Hematopoietic multipotent progenitor cell (in vitro differentiated cells): ENCODE measurements at regions not wholly inside any gene's neighbourhood (a gene's known extent, or its start where the extent isn't known, plus 50 kb on each side); places are given as distances from the start of the nearest gene placed in this dataset.
A peak's percentile ranks its signal among the peaks of the same experiment; 100 is the strongest.
"Not testable (repeated sequence)": the region's sequence is repeated elsewhere in the genome, so short reads cannot be mapped to it uniquely, and the experiment has no call there.

Experiments used
- DNase-seq, 3 donors: peaks; one replicate each; pipeline ENCODE4 v3.0.0-alpha.2; 2011 to 2015; ENCODE audit warnings: low read depth in 2 of 3, low spot score in 2 of 3

- DNase-seq = no peak
Measured at GRCh38 chr17:52482271-52482670, 323.8 kb upstream of the CA10 start.

DNA sequence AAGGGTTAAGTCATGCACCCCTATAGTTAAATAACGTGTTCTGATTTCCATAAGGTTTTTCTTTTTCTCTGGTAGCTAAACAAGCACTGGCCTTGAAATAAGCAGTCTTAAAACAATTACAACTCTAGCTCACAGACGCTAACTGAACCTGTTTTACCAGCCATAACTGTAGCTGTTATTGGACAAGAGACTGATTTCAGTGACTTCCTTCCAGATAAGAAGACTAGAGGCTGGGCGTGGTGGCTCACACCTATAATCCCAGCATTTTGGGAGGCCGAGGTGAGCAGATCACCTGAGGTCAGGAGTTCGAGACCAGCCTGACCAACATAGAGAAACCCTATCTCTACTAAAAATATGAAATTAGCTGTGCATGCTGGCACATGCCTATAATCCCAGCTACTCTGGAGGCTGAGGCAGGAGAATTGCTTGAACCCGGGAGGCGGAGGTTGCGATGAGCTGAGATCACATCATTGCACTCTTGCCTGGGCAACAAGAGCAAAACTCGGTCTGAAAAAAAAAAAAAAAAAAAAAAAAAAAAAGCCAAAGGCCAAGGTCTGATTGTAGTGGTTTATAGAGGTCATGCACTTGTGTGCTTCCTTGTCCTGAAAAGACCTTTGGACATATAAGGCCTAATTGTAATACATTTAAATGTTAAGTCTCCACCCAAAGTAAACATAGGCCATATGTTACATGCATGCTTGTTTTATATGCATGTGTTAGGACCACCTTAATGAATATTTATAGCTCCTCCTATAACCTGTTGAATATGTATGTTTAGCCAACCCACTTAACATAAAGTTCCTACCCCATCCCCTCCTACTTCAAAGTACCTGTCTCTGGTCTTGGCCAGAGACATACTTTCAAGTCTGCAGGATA is 319.5 kb upstream of the CA10 start:
- no peak for DNase-seq

GRCh38 chr17:52476638-52477313 is 318.3 kb upstream of the CA10 start:
- DNase-seq = no peak

DNA sequence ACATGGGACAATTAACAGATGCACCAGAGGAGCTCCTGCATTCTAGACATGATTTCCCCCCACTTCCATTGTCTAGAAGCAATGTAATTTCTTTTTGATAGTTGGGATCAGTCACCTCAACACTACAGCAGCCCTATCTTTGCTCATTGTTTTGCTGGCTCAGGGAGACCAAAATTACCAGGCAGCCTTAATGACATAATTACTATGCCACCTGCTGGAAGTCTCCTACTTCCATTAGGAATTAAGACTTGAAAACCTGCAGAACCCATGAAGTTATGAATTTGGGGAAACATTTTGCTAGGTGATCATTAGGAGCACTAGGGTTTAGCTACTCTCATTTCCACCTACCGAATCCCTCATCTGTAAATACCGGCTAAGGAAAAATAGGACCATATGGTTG is 312.0 kb upstream of the CA10 start:
- no peak for DNase-seq

DNA sequence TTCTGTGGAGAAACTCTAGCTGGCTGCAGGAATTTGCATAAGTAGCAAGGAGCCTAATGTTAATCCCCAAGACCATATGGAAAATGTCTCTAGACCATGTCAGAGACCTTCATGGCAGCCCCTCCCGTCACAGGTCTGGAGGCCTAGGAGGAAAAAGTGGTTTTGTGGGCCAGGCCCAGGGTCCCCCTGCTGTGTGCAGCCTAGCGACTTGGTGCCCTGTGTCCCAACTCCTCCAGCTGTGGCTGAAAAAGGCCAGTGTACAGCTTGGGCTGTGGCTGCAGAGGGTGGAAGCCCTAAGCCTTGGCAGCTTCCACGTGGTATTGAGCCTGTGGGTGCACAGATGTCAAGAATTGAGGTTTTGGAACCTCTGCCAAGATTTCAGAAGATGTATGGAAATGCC is 306.9 kb upstream of the CA10 start:
- DNase-seq = no peak

DNA sequence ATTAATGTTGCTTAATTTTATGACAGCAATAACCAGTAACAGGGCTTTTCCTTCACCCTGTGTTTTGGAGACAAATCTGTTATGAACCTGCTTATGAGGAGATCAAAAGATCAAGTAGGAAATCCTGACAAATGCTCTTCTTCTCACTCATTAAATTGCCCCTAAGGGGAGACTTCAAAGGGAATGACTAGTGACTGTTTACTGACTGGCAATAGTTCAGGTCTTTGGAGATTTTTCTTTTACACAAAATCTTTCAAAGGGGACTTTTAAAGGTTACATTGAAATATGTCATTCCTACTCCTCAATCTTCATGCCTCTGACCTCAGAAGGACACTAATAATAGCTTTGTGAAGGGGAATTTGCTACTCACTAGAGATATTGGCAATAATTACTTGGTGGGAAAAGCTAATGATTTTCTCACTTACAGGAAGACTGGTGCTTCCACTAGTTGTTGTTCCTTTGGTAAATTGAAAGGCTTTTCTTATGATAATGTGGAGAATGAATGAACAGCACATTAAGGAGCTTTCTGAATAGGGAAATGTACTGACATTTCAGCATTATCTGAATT is 292.9 kb upstream of the CA10 start:
- DNase-seq = no peak

GRCh38 chr17:52442350-52442749 is 283.8 kb upstream of the CA10 start:
- DNase-seq = no peak

- no peak for DNase-seq
Measured at GRCh38 chr17:52420555-52421078, 262.1 kb upstream of the CA10 start.

GRCh38 chr17:52419229-52419641 is 260.7 kb upstream of the CA10 start:
- DNase-seq = no peak

DNA sequence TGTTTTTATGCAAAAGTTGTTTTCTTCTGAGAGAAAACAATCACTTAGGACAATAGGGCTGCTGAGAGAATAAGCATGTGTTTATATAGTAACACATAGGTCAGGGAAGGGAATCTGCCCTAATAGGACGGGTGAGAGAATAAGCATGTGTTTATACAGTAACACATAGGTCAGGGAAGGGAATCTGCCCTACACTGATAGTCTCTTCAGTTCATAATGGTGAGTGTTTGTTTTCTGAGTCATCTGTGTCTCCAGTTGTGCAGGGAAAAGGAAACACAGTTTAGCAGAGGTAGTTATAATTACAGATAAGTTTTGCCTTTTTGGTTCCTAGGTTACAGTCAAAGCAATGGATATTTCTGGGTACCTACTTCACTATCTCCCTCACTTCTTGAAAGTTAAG is 252.3 kb upstream of the CA10 start:
- no peak for DNase-seq

GRCh38 chr17:52409222-52409621 is 250.7 kb upstream of the CA10 start:
- DNase-seq = not testable (repeated sequence)

DNA sequence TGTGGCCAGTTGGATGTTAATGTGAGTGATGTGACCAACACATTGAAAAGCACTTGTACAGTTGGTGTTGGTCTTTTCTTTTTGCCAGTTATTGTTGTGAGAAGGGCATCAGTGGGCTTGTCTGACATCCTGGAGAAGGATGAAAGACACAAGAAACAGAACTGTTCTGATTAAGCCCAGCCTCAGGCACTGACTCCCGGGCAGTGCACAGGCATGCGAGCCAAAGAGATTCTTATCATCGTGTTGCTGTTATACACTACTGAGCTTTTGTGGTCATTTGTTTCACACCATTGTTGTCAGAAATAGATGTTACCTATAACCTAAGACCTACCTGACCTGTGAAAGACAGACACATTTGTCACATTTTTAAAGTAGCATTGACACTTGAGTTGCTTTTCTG is 236.8 kb upstream of the CA10 start:
- no peak for DNase-seq

DNA sequence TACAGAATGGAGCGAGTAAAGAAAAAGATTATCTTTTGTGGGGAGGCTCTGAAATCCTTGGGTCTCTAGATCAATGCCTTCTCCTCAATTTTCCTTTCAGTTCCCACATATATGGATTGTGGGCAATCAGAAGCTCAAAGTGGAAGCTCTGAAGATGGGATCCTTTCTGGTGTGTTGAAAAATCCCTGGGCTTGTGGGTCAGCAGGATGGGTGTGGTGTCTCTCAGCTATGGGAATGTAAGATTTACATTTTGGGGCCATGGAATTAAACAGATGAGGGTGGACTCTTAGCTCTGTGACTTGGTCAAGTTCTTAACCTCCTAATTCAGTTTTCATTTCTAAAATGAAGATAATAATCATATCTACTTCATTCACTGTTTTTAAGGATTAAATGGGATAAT is 231.9 kb upstream of the CA10 start:
- no peak for DNase-seq

- no peak for DNase-seq
Measured at GRCh38 chr17:52389632-52390031, 231.1 kb upstream of the CA10 start.

- no peak for DNase-seq
Measured at GRCh38 chr17:52388941-52389340, 230.4 kb upstream of the CA10 start.

DNA sequence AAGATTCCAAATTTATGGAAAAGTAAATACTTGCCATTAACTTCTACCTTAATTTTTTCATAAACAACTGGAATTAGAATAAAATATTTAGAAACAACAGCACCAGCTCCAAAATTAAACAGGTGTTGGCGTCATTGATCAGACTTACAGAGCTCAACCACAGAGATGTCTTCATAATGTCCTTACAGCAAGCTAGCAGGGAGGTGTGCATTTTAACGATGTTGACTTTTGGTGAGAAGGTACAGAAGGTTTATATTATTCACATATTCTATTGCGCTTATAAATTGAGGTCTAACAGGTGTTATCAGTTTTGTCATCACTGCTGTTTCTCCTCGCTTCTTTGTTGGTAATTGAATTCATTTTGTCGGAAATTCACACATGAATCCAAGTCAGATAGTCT is 226.2 kb upstream of the CA10 start:
- DNase-seq = no peak

DNA sequence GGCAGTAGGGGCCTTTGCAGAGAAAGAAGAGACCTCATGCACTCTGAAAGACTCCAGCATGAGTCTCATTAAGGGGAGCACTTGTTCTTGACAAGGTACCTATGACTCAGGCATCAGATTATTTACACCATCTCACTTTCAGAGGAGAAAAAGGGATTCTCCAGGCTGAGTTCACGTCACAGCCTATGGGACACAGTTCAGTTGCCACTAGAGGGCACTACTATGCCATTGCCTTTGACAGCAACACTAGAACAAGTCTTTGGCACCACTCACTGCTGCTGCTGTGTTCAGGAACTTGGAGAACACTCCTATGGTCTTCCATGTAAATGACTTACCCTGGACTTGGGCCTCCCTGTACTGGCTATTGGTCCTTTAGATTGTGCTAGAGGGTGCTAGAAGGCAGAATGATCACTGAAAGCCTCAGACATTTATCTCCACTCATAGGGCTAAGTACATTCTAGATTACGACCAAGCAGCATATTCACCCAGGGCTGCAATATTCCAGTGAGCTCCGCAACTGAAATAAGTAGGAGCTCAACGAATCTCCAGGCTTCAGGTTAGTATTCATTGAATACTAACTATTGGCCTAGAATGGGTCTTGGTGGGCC is 225.1 kb upstream of the CA10 start:
- DNase-seq = peak in 2 of 3 donors; percentile 16 to 42

DNA sequence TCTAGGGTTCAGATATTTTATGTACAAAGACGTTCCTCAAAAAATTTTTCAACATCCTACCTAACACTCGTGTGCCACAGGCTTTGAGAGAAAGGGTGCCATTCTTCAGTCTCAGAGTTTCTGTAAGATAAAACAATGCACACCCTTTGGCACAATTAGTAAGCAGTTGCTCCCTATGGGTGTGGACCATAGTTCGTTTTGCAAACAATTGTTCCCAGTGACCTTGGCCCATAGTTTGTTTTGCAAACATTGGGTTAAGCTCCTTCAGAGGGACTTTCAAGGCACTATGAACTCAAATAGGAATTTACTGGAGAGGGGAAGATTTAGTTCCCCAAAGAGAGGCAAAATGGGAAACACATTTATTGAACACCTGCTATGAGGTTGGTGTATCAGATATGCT is 220.3 kb upstream of the CA10 start:
- DNase-seq = no peak

DNA sequence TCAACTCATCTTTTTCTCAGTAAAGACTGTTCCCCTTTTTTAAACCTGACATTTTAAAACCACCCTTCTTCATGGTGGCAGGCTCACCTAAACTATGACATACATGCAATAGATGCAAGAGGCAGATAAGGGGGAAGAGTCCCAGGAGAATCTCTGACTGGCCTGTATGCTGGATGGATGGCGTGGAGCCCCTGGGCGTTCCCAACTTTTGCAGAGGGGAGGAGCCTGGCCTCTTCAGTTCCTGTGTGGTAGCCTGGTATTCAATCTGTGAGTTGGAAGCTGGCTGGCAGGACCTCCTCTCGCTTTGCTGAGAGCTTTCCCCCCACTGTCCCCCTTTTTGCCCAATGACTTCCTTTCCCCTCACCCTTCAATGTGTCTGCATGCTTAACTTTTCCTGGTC is 217.6 kb upstream of the CA10 start:
- DNase-seq = no peak

GRCh38 chr17:52368886-52369285 is 210.4 kb upstream of the CA10 start:
- DNase-seq = no peak

DNA sequence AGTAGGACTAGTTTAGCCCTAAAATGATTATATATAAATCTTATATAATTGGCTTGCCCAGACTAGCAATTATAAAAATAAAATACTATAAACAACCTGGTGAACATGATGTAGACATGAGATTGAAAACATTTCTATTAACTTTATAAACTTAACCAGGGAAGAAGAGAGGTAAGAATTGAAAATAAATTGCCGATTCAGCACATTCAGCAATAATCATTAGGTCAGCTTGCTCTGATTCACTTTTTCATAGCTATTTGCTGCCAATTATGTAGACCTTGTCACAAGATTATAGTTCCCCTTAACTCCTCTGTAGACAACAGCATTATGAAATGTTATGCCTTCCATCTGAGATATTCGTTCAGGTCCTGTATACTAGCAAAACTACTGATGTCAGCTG is 199.3 kb upstream of the CA10 start:
- no peak for DNase-seq
